ENCODE measurements at regions not wholly inside any gene's neighbourhood (a gene's known extent, or its start where the extent isn't known, plus 50 kb on each side); places are given as distances from the start of the nearest gene placed in this dataset.
"Not testable (repeated sequence)": the region's sequence is repeated elsewhere in the genome, so short reads cannot be mapped to it uniquely, and the experiment has no call there.

GRCh38 chr5:106088462-106088861, 1582.3 kb downstream of the EFNA5 start:
- DNase-seq = no peak

DNA sequence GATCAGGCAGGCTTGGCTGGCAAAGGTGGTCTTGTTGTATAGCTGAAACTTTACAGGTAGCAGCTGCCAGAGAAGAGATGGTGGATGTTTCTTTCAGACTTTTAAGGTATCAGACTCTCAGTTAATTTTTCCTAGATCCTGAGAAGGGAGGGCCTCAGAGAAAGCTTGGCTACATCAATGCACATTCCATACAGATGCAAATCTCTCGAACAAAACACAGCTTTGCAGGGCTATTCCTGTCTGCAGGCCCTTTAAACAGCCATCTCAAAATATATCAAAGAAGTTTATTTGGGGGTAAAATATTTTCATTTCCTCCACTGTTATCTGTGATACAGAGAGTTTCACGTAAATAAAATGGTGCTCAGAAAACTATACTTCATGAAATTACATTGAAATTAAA, 1584.4 kb downstream of the EFNA5 start:
- DNase-seq = no peak

GRCh38 chr5:106085556-106085955, 1585.2 kb downstream of the EFNA5 start:
- no peak for DNase-seq

- DNase-seq = no peak
Measured at GRCh38 chr5:106085136-106085535, 1585.6 kb downstream of the EFNA5 start.

- DNase-seq = no peak
Measured at GRCh38 chr5:106080535-106080934, 1590.2 kb downstream of the EFNA5 start.

DNA sequence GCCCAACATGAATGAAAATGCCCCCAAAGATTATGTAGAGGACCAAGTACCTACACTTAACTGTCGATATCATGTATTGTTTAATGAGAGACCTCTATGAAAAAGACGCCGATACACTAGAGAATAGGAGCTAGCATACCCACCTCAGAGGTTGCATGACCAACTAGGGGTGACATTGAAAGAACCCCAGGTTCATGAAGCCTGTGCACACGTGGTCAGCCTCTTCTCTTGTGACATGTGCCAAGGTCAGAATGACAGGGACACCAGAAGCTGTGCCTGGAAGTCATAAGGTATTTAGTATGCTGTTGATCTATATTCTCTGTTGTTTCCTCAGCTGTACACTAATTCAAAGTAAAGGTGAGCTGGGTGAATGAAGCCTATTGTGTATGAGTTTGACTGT, 1594.1 kb downstream of the EFNA5 start:
- DNase-seq = no peak

- DNase-seq = no peak
Measured at GRCh38 chr5:106072208-106072607, 1598.5 kb downstream of the EFNA5 start.

- no peak for DNase-seq
Measured at GRCh38 chr5:106047341-106047740, 1623.4 kb downstream of the EFNA5 start.

GRCh38 chr5:106032069-106032468, 1638.7 kb downstream of the EFNA5 start:
- DNase-seq = not testable (repeated sequence)

- DNase-seq = no peak
Measured at GRCh38 chr5:106028314-106028713, 1642.4 kb downstream of the EFNA5 start.

DNA sequence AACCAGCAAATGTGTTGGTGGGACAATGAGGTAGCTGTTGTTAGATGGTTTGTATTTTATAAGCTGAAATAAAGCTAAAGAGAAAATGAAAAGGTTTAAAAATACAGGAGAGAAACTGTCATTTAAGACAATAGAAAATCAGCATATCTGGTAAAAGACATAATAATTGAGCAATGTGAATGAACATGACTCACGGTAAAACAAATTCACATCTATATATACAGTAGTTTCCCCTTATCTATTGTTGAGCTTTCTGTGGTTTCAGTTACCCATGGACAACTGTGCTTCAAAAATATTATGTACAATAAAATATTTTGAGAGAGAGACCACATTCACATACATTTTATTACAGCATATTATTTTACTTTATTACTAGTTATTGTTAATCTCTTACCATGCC, 1649.8 kb downstream of the EFNA5 start:
- no peak for DNase-seq

- DNase-seq = no peak
Measured at GRCh38 chr5:106019261-106019660, 1651.5 kb downstream of the EFNA5 start.

GRCh38 chr5:106017243-106017857, 1653.4 kb downstream of the EFNA5 start:
- DNase-seq = no peak

DNA sequence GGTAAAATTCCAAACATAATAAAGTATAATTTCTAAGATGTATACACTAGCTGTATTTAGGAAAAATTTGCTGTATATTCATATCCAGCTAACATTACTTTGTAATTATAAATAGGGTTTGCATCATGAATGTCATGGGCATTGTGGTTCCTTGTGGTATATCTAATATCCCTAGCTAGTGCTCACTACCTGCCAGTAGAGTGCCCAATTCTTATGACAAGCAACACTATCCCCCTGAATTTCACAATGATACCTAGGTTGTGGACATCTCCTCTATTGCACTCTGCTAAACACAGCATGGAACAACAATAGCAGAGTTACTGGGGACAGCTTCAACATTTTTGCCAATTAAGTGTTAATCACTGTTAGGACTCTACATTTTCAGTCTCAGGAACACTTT, 1656.5 kb downstream of the EFNA5 start:
- no peak for DNase-seq

GRCh38 chr5:106006242-106006641, 1664.5 kb downstream of the EFNA5 start:
- no peak for DNase-seq

- DNase-seq = not testable (repeated sequence)
Measured at GRCh38 chr5:105998991-105999390, 1671.7 kb downstream of the EFNA5 start.

GRCh38 chr5:105993027-105993426, 1677.7 kb downstream of the EFNA5 start:
- DNase-seq = no peak

GRCh38 chr5:105982526-105982925, 1688.2 kb downstream of the EFNA5 start:
- DNase-seq = no peak

DNA sequence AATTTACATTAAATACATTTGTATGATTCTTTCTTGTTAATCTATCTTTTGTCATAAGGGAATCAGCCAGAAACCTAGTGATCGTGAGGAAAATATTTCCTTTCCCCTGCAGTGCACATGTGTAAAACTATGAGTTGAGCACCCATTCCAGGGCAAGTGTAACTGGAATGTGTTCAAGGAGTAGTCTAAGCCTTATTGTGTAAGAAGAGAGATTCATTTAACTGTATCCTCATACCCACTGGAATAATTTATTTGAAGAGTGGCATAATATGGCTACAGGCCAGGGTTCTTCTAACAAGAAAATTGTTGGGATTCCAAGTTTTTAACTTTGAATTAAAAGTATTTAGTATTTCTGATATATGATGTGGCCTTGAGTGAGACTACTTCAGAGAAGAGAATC, 1692.7 kb downstream of the EFNA5 start:
- no peak for DNase-seq

DNA sequence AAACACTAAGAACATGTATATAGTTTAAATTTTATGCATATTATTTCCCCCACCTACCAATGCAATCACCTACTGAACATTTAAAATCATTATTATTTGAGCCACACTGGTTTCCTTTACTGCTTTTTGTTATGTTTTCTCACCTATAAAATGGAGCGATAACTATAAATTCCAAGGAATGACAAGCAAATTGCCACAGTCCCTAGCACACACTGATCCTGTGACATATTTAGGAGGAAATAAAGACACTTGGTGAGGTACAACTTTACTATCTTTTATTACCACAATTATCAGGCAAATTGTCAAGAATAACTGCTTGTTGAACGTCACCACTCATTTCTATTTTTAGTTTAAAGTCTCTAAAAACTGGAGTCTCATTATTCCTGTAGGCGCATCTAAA, 1693.6 kb downstream of the EFNA5 start:
- DNase-seq = no peak

GRCh38 chr5:105970919-105971318, 1699.8 kb downstream of the EFNA5 start:
- DNase-seq = no peak

DNA sequence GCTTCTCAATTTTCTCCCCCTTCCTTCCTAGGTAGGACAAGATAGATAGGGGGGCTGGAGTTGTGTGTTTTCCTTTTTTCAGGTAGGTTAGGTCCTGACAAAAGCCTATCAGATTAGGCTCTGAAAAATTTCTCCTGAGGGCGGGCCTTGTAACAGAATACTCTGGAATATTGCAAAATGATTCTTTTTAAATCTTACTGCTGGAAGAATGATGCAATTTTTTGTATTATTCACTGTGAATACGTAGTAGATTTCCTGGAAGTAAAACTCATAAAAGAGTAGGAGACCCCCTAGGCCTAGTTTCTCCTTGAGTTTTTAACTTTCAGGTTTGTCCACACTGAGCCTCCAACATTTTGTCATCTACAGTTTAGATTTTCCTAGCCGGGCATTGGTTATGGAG, 1701.8 kb downstream of the EFNA5 start:
- DNase-seq = no peak

DNA sequence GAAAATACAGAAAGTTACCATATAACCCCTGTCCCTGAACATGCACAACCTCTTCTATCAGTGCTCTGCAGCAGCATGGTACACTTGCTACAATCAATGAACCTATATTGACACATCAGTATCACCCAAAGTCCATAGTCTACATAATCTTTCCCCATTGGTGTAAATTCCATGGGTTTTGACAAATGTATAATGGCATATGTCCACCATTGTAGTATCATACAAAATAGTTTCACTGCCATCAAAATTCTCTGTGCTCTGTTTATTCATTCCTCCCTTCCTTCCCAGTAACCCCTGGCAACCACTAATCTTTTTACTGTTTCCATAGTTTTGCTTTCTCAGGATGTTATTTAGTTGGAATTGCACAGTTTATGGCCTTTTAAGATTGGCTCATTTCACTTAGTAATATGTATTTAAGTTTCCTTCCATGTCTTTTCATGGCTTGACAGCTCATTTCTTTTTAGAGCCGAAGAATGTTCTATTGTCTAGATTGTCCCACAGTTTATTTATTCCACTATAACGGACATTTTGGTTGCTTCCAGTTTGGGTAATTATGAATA, 1707.0 kb downstream of the EFNA5 start:
- no peak for DNase-seq

- no peak for DNase-seq
Measured at GRCh38 chr5:105961572-105961971, 1709.2 kb downstream of the EFNA5 start.
